KMS-11 (cell line): ENCODE measurements at regions not wholly inside any gene's neighbourhood (a gene's known extent, or its start where the extent isn't known, plus 50 kb on each side); places are given as distances from the start of the nearest gene placed in this dataset.

Source experiments
- H2AFZ ChIP-seq: fragments of 200-600 bp; sonication (generic); 2 replicates; pipeline ENCODE4 v1.6.1; 2016; ENCODE audit warnings: antibody characterized with exemption, mixed run types, low read depth
- H3K27ac ChIP-seq: fragments of 200-600 bp; sonication (generic); 2 replicates; pipeline ENCODE4 v1.6.1; 2016; ENCODE audit warnings: mild to moderate bottlenecking, mixed run types
- H3K27me3 ChIP-seq: fragments of 200-600 bp; sonication (generic); 2 replicates; pipeline ENCODE4 v1.6.1; 2017; ENCODE audit warnings: mild to moderate bottlenecking, low read depth, mixed run types, moderate library complexity; ENCODE audit not compliant: insufficient read depth
- H3K36me3 ChIP-seq: fragments of 200-600 bp; sonication (generic); 2 replicates; pipeline ENCODE4 v1.6.1; 2017; ENCODE audit warnings: mild to moderate bottlenecking, mixed run types; ENCODE audit not compliant: insufficient read depth
- H3K4me1 ChIP-seq: fragments of 200-600 bp; sonication (generic); 2 replicates; pipeline ENCODE4 v1.6.1; 2016; ENCODE audit warnings: mild to moderate bottlenecking, low read depth, mixed run types; ENCODE audit not compliant: poor library complexity, severe bottlenecking
- H3K4me2 ChIP-seq: fragments of 200-600 bp; sonication (generic); 2 replicates; pipeline ENCODE4 v1.7.0; 2016; ENCODE audit warnings: mild to moderate bottlenecking, mixed run types
- H3K4me3 ChIP-seq: fragments of 200-600 bp; sonication (generic); IDR thresholded peaks from 2 replicates; pipeline ENCODE4 v1.6.1; 2017; ENCODE audit warnings: low read depth, low read length, mixed read lengths; ENCODE audit not compliant: insufficient read depth
- H3K79me2 ChIP-seq: fragments of 200-600 bp; sonication (generic); 2 replicates; pipeline ENCODE4 v1.6.1; 2016; ENCODE audit warnings: low read depth, mixed run types; ENCODE audit not compliant: insufficient read depth
- H3K9ac ChIP-seq: fragments of 200-600 bp; sonication (generic); 2 replicates; pipeline ENCODE4 v1.6.1; 2016; ENCODE audit warnings: mild to moderate bottlenecking, mixed run types
- H4K20me1 ChIP-seq: fragments of 200-600 bp; sonication (generic); 2 replicates; pipeline ENCODE4 v1.6.1; 2016; ENCODE audit warnings: mild to moderate bottlenecking, mixed run types; ENCODE audit not compliant: insufficient read depth
- CTCF ChIP-seq: fragments of 200-600 bp; sonication (generic); conservative IDR thresholded peaks from 2 replicates; pipeline ENCODE4 v1.6.1; 2017; ENCODE audit warnings: low read depth, mild to moderate bottlenecking, antibody characterized with exemption, low read length, moderate library complexity, mixed read lengths

- Histone ChIP-seq H4K20me1 (no peaks in the 10 kb centered on the region), H3K4me1 (no peaks in the 10 kb centered on the region), H2AFZ (no peak overlapping the region), H3K27ac (no peak overlapping the region), H3K27me3 (no peaks in the 10 kb centered on the region), H3K79me2 (no peaks in the 10 kb centered on the region), H3K4me3 (no peak overlapping the region), H3K4me2 (no peak overlapping the region), H3K9ac (no peak overlapping the region), H3K36me3 (no peaks in the 10 kb centered on the region)
- TF ChIP-seq CTCF: no peak
These were observed 51.1 kb upstream of the CRY1 start for GRCh38 chr12:107144441-107144840.

GRCh38 chr12:107144990-107145389 lies 51.6 kb upstream of the CRY1 start:
- H3K79me2 ChIP-seq: no peaks in the 10 kb centered on the region
- no peaks in the 10 kb centered on the region for H4K20me1 ChIP-seq
- H3K27ac ChIP-seq: no peak overlapping the region
- TF ChIP-seq CTCF: no peak
- H2AFZ ChIP-seq: no peak overlapping the region
- H3K4me3 ChIP-seq: no peak overlapping the region
- no peak overlapping the region for H3K4me2 ChIP-seq
- H3K9ac ChIP-seq: no peak overlapping the region
- H3K36me3 ChIP-seq: no peaks in the 10 kb centered on the region
- H3K27me3 ChIP-seq: no peaks in the 10 kb centered on the region
- H3K4me1 ChIP-seq: no peaks in the 10 kb centered on the region

GRCh38 chr12:107145397-107145796 lies 52.0 kb upstream of the CRY1 start:
- no peak overlapping the region for H2AFZ ChIP-seq
- no peak overlapping the region for H3K9ac ChIP-seq
- no peaks in the 10 kb centered on the region for H3K4me1 ChIP-seq
- H3K79me2 ChIP-seq: no peaks in the 10 kb centered on the region
- no peaks in the 10 kb centered on the region for H3K27me3 ChIP-seq
- H3K4me3 ChIP-seq: no peak overlapping the region
- no peak for TF ChIP-seq CTCF
- H4K20me1 ChIP-seq: no peaks in the 10 kb centered on the region
- no peak overlapping the region for H3K4me2 ChIP-seq
- no peak overlapping the region for H3K27ac ChIP-seq
- no peaks in the 10 kb centered on the region for H3K36me3 ChIP-seq

GRCh38 chr12:107148107-107148506 lies 54.8 kb upstream of the CRY1 start:
- Histone ChIP-seq H3K27me3 (no peaks in the 10 kb centered on the region), H3K9ac (no peak overlapping the region), H3K79me2 (no peaks in the 10 kb centered on the region), H3K4me1 (no peaks in the 10 kb centered on the region), H4K20me1 (no peaks in the 10 kb centered on the region), H3K4me2 (no peak overlapping the region), H2AFZ (no peak overlapping the region), H3K36me3 (no peaks in the 10 kb centered on the region), H3K27ac (no peak overlapping the region), H3K4me3 (no peak overlapping the region)
- no peak for TF ChIP-seq CTCF

GRCh38 chr12:107152315-107152714 lies 59.0 kb upstream of the CRY1 start:
- H3K27me3 ChIP-seq: no peaks in the 10 kb centered on the region
- H3K4me2 ChIP-seq: no peak overlapping the region
- H3K4me1 ChIP-seq: no peaks in the 10 kb centered on the region
- H4K20me1 ChIP-seq: no peaks in the 10 kb centered on the region
- no peak overlapping the region for H3K4me3 ChIP-seq
- no peaks in the 10 kb centered on the region for H3K36me3 ChIP-seq
- H2AFZ ChIP-seq: no peak overlapping the region
- H3K9ac ChIP-seq: no peak overlapping the region
- no peak for TF ChIP-seq CTCF
- H3K79me2 ChIP-seq: no peaks in the 10 kb centered on the region
- H3K27ac ChIP-seq: no peak overlapping the region
